ENCODE measurements at regions not wholly inside any gene's neighbourhood (a gene's known extent, or its start where the extent isn't known, plus 50 kb on each side); places are given as distances from the start of the nearest gene placed in this dataset.
A peak's percentile ranks its signal among the peaks of the same experiment; 100 is the strongest.

GRCh38 chr11:115739146-115739545 lies 234.9 kb upstream of the CADM1 start:
- no peak for DNase-seq

GRCh38 chr11:115737875-115738274 lies 233.7 kb upstream of the CADM1 start:
- no peak for DNase-seq

GRCh38 chr11:115736146-115736545 lies 231.9 kb upstream of the CADM1 start:
- DNase-seq = no peak

- no peak for DNase-seq
Observed at GRCh38 chr11:115724666-115725065, 220.5 kb upstream of the CADM1 start.

- peak; percentile 17 for DNase-seq
Observed at GRCh38 chr11:115722711-115723110, 218.5 kb upstream of the CADM1 start.

- peak; percentile 51 for DNase-seq
Observed at GRCh38 chr11:115721296-115721995, 217.2 kb upstream of the CADM1 start.

- no peak for DNase-seq
Observed at GRCh38 chr11:115720602-115721245, 216.5 kb upstream of the CADM1 start.

- DNase-seq = no peak
Observed at GRCh38 chr11:115718945-115719344, 214.7 kb upstream of the CADM1 start.

GRCh38 chr11:115718106-115718505 lies 213.9 kb upstream of the CADM1 start:
- DNase-seq = no peak

- DNase-seq = no peak
Observed at GRCh38 chr11:115716601-115717529, 212.7 kb upstream of the CADM1 start.

- no peak for DNase-seq
Observed at GRCh38 chr11:115716080-115716479, 211.9 kb upstream of the CADM1 start.

- DNase-seq = no peak
Observed at GRCh38 chr11:115715251-115715770, 211.1 kb upstream of the CADM1 start.

GRCh38 chr11:115712296-115712695 lies 208.1 kb upstream of the CADM1 start:
- DNase-seq = no peak

- DNase-seq = no peak
Observed at GRCh38 chr11:115710980-115711379, 206.8 kb upstream of the CADM1 start.

- DNase-seq = no peak
Observed at GRCh38 chr11:115710426-115710825, 206.2 kb upstream of the CADM1 start.

- peak; percentile 4 for DNase-seq
Observed at GRCh38 chr11:115709297-115709696, 205.1 kb upstream of the CADM1 start.

- DNase-seq = no peak
Observed at GRCh38 chr11:115707180-115707905, 203.1 kb upstream of the CADM1 start.

- no peak for DNase-seq
Observed at GRCh38 chr11:115706626-115707135, 202.5 kb upstream of the CADM1 start.

- DNase-seq = no peak
Observed at GRCh38 chr11:115705200-115705599, 201.0 kb upstream of the CADM1 start.

GRCh38 chr11:115700981-115701875 lies 197.0 kb upstream of the CADM1 start:
- DNase-seq = no peak

GRCh38 chr11:115700496-115700895 lies 196.3 kb upstream of the CADM1 start:
- no peak for DNase-seq
